ENCODE measurements at regions not wholly inside any gene's neighbourhood (a gene's known extent, or its start where the extent isn't known, plus 50 kb on each side); places are given as distances from the start of the nearest gene placed in this dataset.

GRCh38 chr5:86884608-86885007, 266.9 kb downstream of the COX7C start:
- Histone ChIP-seq H3K27me3 (ENCODE audit: insufficient read depth, low read length) (no peaks in the 10 kb centered on the region), H3K27ac (ENCODE audit: low read depth, low read length, poor library complexity, severe bottlenecking) (no peak overlapping the region), H2AFZ (ENCODE audit: low read length) (no peak overlapping the region), H3K79me2 (ENCODE audit: insufficient read depth, low read length) (no peaks in the 10 kb centered on the region), H4K20me1 (ENCODE audit: insufficient read depth, low read length) (no peaks in the 10 kb centered on the region), H3F3A (ENCODE audit: insufficient read depth, low read length) (no peaks in the 10 kb centered on the region), H3K9me3 (ENCODE audit: low read length) (no peaks in the 10 kb centered on the region), H3K36me3 (ENCODE audit: insufficient read depth, low read length) (no peaks in the 10 kb centered on the region), H3K4me1 (ENCODE audit: insufficient read depth, low read length, severe bottlenecking) (no peaks in the 10 kb centered on the region), H3K4me3 (ENCODE audit: low read depth, low read length, poor library complexity, severe bottlenecking) (no peak overlapping the region), H3K9me2 (ENCODE audit: low read depth, low read length) (no peaks in the 10 kb centered on the region), H3K4me2 (ENCODE audit: low read length) (no peak overlapping the region), H3K9ac (ENCODE audit: low read length) (no peak overlapping the region)
- TF ChIP-seq CTCF (IDR thresholded peaks at IDR 0.05; ENCODE audit: low read length) = no peak
- no peak for TF ChIP-seq EZH2 (IDR thresholded peaks at IDR 0.05; ENCODE audit: borderline replicate concordance, low read length)

GRCh38 chr5:86885011-86885410, 267.3 kb downstream of the COX7C start:
- no peaks in the 10 kb centered on the region for H3K36me3 ChIP-seq (ENCODE audit: insufficient read depth, low read length)
- no peak overlapping the region for H3K4me2 ChIP-seq (ENCODE audit: low read length)
- H3K4me3 ChIP-seq (ENCODE audit: low read depth, low read length, poor library complexity, severe bottlenecking) = no peak overlapping the region
- TF ChIP-seq EZH2 (IDR thresholded peaks at IDR 0.05; ENCODE audit: borderline replicate concordance, low read length) (no peak), CTCF (IDR thresholded peaks at IDR 0.05; ENCODE audit: low read length) (no peak)
- H3K79me2 ChIP-seq (ENCODE audit: insufficient read depth, low read length) = no peaks in the 10 kb centered on the region
- H2AFZ ChIP-seq (ENCODE audit: low read length) = no peak overlapping the region
- no peaks in the 10 kb centered on the region for H3K9me3 ChIP-seq (ENCODE audit: low read length)
- H3K27me3 ChIP-seq (ENCODE audit: insufficient read depth, low read length) = no peaks in the 10 kb centered on the region
- H3K27ac ChIP-seq (ENCODE audit: low read depth, low read length, poor library complexity, severe bottlenecking) = no peak overlapping the region
- H3F3A ChIP-seq (ENCODE audit: insufficient read depth, low read length) = no peaks in the 10 kb centered on the region
- H3K9me2 ChIP-seq (ENCODE audit: low read depth, low read length) = no peaks in the 10 kb centered on the region
- H3K4me1 ChIP-seq (ENCODE audit: insufficient read depth, low read length, severe bottlenecking) = no peaks in the 10 kb centered on the region
- no peak overlapping the region for H3K9ac ChIP-seq (ENCODE audit: low read length)
- no peaks in the 10 kb centered on the region for H4K20me1 ChIP-seq (ENCODE audit: insufficient read depth, low read length)

DNA sequence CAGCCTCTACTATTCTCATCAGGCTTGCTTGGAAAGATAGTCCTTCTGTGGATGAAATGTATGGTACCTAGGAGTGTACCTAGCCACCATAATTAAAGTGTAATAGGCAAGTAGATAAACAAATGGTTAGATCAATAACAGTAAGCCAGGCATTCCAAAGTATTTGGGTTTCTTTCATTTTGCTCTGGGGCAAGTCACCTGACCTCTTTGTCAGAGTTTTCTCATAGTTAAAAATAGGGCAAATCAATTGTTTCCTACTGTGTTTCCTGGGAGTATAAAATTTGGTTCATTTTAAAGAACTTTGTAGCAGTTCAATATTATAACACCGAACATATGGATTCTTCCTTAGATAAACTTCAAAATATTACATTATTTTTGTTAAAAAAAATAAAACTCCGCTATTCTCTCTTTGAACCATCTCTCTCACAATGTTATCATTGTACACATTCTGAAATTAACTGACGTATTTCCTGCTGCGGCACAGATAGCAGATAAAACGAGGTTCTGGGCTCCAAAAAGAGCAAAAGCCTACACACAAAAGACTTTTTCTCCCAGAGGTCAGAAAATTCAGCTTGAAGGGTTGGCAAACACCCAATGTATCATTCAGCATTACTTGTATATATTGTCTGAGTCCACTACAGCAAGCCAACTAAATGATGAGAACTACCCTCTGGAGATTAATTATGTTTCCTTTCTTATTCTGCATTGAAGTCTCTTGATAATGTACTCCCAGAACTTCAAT, 267.9 kb downstream of the COX7C start:
- no peaks in the 10 kb centered on the region for H3F3A ChIP-seq (ENCODE audit: insufficient read depth, low read length)
- no peaks in the 10 kb centered on the region for H3K4me1 ChIP-seq (ENCODE audit: insufficient read depth, low read length, severe bottlenecking)
- H4K20me1 ChIP-seq (ENCODE audit: insufficient read depth, low read length) = no peaks in the 10 kb centered on the region
- no peak overlapping the region for H3K9ac ChIP-seq (ENCODE audit: low read length)
- no peak overlapping the region for H3K27ac ChIP-seq (ENCODE audit: low read depth, low read length, poor library complexity, severe bottlenecking)
- H3K79me2 ChIP-seq (ENCODE audit: insufficient read depth, low read length) = no peaks in the 10 kb centered on the region
- no peaks in the 10 kb centered on the region for H3K27me3 ChIP-seq (ENCODE audit: insufficient read depth, low read length)
- no peak overlapping the region for H3K4me2 ChIP-seq (ENCODE audit: low read length)
- no peak overlapping the region for H3K4me3 ChIP-seq (ENCODE audit: low read depth, low read length, poor library complexity, severe bottlenecking)
- H3K9me2 ChIP-seq (ENCODE audit: low read depth, low read length) = no peaks in the 10 kb centered on the region
- no peaks in the 10 kb centered on the region for H3K36me3 ChIP-seq (ENCODE audit: insufficient read depth, low read length)
- H2AFZ ChIP-seq (ENCODE audit: low read length) = no peak overlapping the region
- TF ChIP-seq CTCF (IDR thresholded peaks at IDR 0.05; ENCODE audit: low read length) (no peak), EZH2 (IDR thresholded peaks at IDR 0.05; ENCODE audit: borderline replicate concordance, low read length) (no peak)
- no peaks in the 10 kb centered on the region for H3K9me3 ChIP-seq (ENCODE audit: low read length)
